ENCODE measurements at regions not wholly inside any gene's neighbourhood (a gene's known extent, or its start where the extent isn't known, plus 50 kb on each side); places are given as distances from the start of the nearest gene placed in this dataset.

DNA sequence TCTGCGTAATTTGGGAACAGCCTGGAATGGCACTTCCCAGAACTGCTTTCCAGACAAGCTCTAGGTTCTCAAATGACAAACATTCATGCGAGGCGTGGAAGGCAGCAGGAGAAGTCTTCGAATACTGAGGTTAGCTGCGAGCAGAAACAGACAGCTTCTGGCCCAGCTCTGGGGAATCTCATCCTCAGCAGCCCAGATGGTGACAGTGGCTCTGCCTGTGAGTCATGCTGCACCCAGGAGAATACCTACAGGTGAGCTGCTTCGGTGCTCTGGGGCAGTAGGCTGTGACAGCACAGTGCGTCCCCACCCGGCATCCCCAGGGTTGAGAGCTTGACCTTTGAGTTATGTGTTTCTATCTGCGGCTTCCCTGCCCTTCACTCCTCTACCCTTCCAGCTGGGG is 258.6 kb downstream of the KLF13 start:
- H3K4me1 ChIP-seq (ENCODE audit: control insufficient read depth, extremely low read depth, insufficient read depth, low read length), result no peaks in the 10 kb centered on the region
- no peaks in the 10 kb centered on the region for H3K36me3 ChIP-seq (ENCODE audit: control insufficient read depth, insufficient read depth, low read length)
- no peaks in the 10 kb centered on the region for H3K27me3 ChIP-seq (ENCODE audit: control insufficient read depth, insufficient read depth, low read length)
- H3K27ac ChIP-seq (ENCODE audit: insufficient read depth, low read length), result no peak overlapping the region
- no peaks in the 10 kb centered on the region for H4K20me1 ChIP-seq (ENCODE audit: control insufficient read depth, extremely low read depth, insufficient read depth, low read length)
- no peaks in the 10 kb centered on the region for H3K9me3 ChIP-seq (ENCODE audit: control insufficient read depth, insufficient read depth, low read depth, low read length)
- no peak for TF ChIP-seq EZH2 (IDR thresholded peaks at IDR 0.05; ENCODE audit: low read length, missing control alignments)
- H3K79me2 ChIP-seq (ENCODE audit: control insufficient read depth, insufficient read depth, low read length), result no peaks in the 10 kb centered on the region
- no peak overlapping the region for H3K4me3 ChIP-seq (replicated peaks in 1 of 4; ENCODE audit: control extremely low read depth in 1 of 4, insufficient read depth in 1 of 4, low read depth in 3 of 4, low read length in 4 of 4)
- no peak overlapping the region for H2AFZ ChIP-seq (ENCODE audit: low read length)
- no peak overlapping the region for H3K9ac ChIP-seq (ENCODE audit: insufficient read depth, low read length)
- no peak overlapping the region for H3K4me2 ChIP-seq (ENCODE audit: extremely low read depth, insufficient read depth, low read length)
- no peak for DNase-seq (ENCODE audit: low read depth in 2 of 2)

DNA sequence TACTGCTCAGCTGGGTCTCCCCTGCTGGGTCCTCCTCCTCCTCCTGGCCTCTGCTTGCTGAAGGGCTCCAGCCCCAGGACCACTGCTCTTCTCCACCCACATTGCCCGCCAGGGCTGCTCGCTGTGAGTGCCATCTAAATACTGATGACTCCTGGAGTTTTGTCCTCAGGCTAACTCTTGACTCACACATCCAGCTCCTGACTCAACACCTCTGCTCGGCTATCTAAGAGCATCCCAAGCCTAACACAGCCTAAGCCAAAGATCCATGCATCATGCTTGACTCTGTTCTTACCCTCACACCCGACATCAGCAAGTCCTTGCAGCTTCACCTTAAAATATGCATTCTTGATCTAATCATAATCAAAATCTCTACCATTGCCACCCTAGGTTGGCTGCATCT is 260.2 kb downstream of the KLF13 start:
- H3K79me2 ChIP-seq (ENCODE audit: control insufficient read depth, insufficient read depth, low read length), result no peaks in the 10 kb centered on the region
- no peak for DNase-seq (ENCODE audit: low read depth in 2 of 2)
- H3K27ac ChIP-seq (ENCODE audit: insufficient read depth, low read length), result no peak overlapping the region
- no peak overlapping the region for H2AFZ ChIP-seq (ENCODE audit: low read length)
- no peak overlapping the region for H3K4me3 ChIP-seq (replicated peaks in 1 of 4; ENCODE audit: control extremely low read depth in 1 of 4, insufficient read depth in 1 of 4, low read depth in 3 of 4, low read length in 4 of 4)
- H3K9ac ChIP-seq (ENCODE audit: insufficient read depth, low read length), result no peak overlapping the region
- H4K20me1 ChIP-seq (ENCODE audit: control insufficient read depth, extremely low read depth, insufficient read depth, low read length), result no peaks in the 10 kb centered on the region
- no peaks in the 10 kb centered on the region for H3K27me3 ChIP-seq (ENCODE audit: control insufficient read depth, insufficient read depth, low read length)
- no peak for TF ChIP-seq EZH2 (IDR thresholded peaks at IDR 0.05; ENCODE audit: low read length, missing control alignments)
- TF ChIP-seq, protein P1, sequence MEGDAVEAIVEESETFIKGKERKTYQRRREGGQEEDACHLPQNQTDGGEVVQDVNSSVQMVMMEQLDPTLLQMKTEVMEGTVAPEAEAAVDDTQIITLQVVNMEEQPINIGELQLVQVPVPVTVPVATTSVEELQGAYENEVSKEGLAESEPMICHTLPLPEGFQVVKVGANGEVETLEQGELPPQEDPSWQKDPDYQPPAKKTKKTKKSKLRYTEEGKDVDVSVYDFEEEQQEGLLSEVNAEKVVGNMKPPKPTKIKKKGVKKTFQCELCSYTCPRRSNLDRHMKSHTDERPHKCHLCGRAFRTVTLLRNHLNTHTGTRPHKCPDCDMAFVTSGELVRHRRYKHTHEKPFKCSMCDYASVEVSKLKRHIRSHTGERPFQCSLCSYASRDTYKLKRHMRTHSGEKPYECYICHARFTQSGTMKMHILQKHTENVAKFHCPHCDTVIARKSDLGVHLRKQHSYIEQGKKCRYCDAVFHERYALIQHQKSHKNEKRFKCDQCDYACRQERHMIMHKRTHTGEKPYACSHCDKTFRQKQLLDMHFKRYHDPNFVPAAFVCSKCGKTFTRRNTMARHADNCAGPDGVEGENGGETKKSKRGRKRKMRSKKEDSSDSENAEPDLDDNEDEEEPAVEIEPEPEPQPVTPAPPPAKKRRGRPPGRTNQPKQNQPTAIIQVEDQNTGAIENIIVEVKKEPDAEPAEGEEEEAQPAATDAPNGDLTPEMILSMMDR (conservative IDR thresholded peaks at IDR 0.05 in 1 of 2, IDR thresholded peaks at IDR 0.05 in 1 of 2; ENCODE audit: low read depth in 1 of 2, low read length in 2 of 2), result no peak
- H3K4me1 ChIP-seq (ENCODE audit: control insufficient read depth, extremely low read depth, insufficient read depth, low read length), result no peaks in the 10 kb centered on the region
- no peaks in the 10 kb centered on the region for H3K9me3 ChIP-seq (ENCODE audit: control insufficient read depth, insufficient read depth, low read depth, low read length)
- no peaks in the 10 kb centered on the region for H3K36me3 ChIP-seq (ENCODE audit: control insufficient read depth, insufficient read depth, low read length)
- H3K4me2 ChIP-seq (ENCODE audit: extremely low read depth, insufficient read depth, low read length), result no peak overlapping the region

DNA sequence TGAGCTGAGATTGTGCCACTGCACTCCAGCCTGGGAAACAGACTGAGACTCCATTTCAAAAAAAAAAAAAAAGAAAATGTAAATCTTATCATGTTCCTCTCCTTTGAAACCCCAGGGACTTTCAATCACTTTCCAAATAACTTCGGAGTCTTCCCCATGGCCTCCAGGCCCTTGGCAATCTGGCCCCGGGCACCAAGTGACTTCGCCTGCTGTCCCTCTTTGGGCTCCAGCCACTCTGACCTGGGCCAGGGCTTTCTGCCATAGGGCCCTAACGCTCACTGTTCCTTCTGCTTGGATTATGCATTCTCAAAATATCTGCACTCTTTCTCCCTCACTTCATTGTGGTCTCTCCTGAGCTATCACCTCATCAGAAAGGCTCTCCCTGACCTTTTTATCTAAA is 260.9 kb downstream of the KLF13 start:
- Histone ChIP-seq H3K4me1 (ENCODE audit: control insufficient read depth, extremely low read depth, insufficient read depth, low read length) (no peaks in the 10 kb centered on the region), H3K27me3 (ENCODE audit: control insufficient read depth, insufficient read depth, low read length) (no peaks in the 10 kb centered on the region), H3K4me3 (replicated peaks in 1 of 4; ENCODE audit: control extremely low read depth in 1 of 4, insufficient read depth in 1 of 4, low read depth in 3 of 4, low read length in 4 of 4) (no peak overlapping the region), H3K79me2 (ENCODE audit: control insufficient read depth, insufficient read depth, low read length) (no peaks in the 10 kb centered on the region), H4K20me1 (ENCODE audit: control insufficient read depth, extremely low read depth, insufficient read depth, low read length) (no peaks in the 10 kb centered on the region), H3K36me3 (ENCODE audit: control insufficient read depth, insufficient read depth, low read length) (no peaks in the 10 kb centered on the region), H3K4me2 (ENCODE audit: extremely low read depth, insufficient read depth, low read length) (no peak overlapping the region), H3K9ac (ENCODE audit: insufficient read depth, low read length) (no peak overlapping the region), H3K9me3 (ENCODE audit: control insufficient read depth, insufficient read depth, low read depth, low read length) (no peaks in the 10 kb centered on the region), H3K27ac (ENCODE audit: insufficient read depth, low read length) (no peak overlapping the region), H2AFZ (ENCODE audit: low read length) (no peak overlapping the region)
- no peak for DNase-seq (ENCODE audit: low read depth in 2 of 2)
- no peak for TF ChIP-seq EZH2 (IDR thresholded peaks at IDR 0.05; ENCODE audit: low read length, missing control alignments)
- TF ChIP-seq, protein P1 (conservative IDR thresholded peaks at IDR 0.05 in 1 of 2, IDR thresholded peaks at IDR 0.05 in 1 of 2; ENCODE audit: low read depth in 1 of 2, low read length in 2 of 2), result no peak
